ENCODE measurements at regions not wholly inside any gene's neighbourhood (a gene's known extent, or its start where the extent isn't known, plus 50 kb on each side); places are given as distances from the start of the nearest gene placed in this dataset.

DNA sequence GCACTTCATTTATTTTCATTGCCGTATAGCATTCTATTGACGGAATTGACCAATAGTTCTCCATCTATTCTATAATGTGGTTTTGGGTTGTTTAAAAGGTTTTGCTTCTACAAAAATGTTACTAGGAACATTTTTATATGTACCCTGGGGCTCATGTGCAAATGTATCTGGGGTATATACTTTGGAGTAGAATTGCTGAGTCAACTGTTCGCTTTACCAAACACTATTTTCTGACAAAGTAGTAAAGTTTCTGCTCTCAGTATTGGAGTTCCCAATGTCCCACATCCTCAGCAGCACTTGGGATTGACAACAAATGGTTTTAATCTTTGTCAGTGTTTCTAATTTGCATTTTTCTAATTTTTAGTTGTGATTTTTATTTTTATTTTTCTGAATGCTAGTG is 602.6 kb downstream of the MCTP2 start:
- TF ChIP-seq CTCF (IDR thresholded peaks at IDR 0.05) (no peak), NR3C1 (CRISPR knock-in tag; conservative IDR thresholded peaks at IDR 0.05; ENCODE audit: low read depth) (no peak), ZNF425 (CRISPR knock-in tag; conservative IDR thresholded peaks at IDR 0.05) (no peak), E2F1 (CRISPR knock-in tag; IDR thresholded peaks at IDR 0.05) (no peak), ATF6 (CRISPR knock-in tag; IDR thresholded peaks at IDR 0.05) (no peak), TP53 (CRISPR knock-in tag; IDR thresholded peaks at IDR 0.05) (no peak), CREB1 (CRISPR knock-in tag; IDR thresholded peaks at IDR 0.05) (no peak)
- TF ChIP-seq, protein P1, sequence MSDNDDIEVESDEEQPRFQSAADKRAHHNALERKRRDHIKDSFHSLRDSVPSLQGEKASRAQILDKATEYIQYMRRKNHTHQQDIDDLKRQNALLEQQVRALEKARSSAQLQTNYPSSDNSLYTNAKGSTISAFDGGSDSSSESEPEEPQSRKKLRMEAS (CRISPR knock-in tag; IDR thresholded peaks at IDR 0.05), result no peak
